Activated CD8-positive, alpha-beta memory T cell treated with anti-CD3 and anti-CD28 coated beads for 36 hours (primary cell): ENCODE measurements at regions not wholly inside any gene's neighbourhood (a gene's known extent, or its start where the extent isn't known, plus 50 kb on each side); places are given as distances from the start of the nearest gene placed in this dataset.

Experiments used
- CTCF ChIA-PET: fragments of 350-600 bp; sonication (Branson Sonifier 250); formaldehyde crosslinking; loops from one replicate; lab custom pipeline; 2021; ENCODE audit warnings: antibody characterized with exemption; lab: Charles Lee
- POLR2A ChIA-PET: fragments of 350-600 bp; sonication (Branson Sonifier 250); formaldehyde crosslinking; loops from one replicate; lab custom pipeline; 2021; ENCODE audit warnings: antibody characterized with exemption; lab: Charles Lee

DNA sequence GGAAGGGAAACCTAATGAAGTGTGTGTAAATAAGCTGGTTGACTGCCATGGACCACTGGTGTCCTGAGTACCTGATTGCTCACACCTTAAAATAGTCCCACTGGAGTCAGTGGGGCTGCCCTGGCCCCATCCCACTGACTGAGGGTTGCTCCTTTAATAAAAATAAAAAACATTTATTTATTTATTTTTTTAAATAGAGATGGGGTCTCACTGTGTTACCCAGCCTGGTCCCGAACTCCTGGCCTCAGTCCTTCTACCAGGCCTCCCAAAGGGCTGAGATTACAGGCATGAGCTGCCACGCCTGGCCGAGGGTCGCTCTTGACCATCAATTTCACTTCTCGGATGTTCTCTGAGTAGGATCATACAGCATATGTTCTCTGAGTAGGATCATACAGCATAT, 394.2 kb upstream of the IRX2 start:
- POLR2A ChIA-PET, result no interaction called here
- CTCF ChIA-PET, result no interaction called here

DNA sequence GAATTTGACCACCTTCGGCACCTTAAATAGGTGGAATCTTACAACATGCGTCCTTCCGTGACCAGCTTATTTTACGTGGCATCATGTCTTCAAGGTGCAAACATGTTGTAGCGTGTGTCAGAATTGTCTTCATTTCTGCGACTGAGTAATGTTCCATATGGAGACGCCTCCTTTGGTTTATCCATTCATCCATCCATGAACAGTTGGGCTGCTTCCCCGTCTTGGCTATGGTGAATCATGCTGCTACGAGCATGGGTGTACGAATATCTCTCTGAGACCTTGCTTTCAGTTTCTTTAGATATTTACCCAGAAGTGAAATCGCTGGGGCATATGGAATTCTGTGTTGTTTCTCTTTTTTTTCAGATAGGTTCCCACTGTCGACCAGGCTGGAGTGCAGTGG, 391.9 kb upstream of the IRX2 start:
- POLR2A ChIA-PET, result no interaction called here
- CTCF ChIA-PET, result no interaction called here

DNA sequence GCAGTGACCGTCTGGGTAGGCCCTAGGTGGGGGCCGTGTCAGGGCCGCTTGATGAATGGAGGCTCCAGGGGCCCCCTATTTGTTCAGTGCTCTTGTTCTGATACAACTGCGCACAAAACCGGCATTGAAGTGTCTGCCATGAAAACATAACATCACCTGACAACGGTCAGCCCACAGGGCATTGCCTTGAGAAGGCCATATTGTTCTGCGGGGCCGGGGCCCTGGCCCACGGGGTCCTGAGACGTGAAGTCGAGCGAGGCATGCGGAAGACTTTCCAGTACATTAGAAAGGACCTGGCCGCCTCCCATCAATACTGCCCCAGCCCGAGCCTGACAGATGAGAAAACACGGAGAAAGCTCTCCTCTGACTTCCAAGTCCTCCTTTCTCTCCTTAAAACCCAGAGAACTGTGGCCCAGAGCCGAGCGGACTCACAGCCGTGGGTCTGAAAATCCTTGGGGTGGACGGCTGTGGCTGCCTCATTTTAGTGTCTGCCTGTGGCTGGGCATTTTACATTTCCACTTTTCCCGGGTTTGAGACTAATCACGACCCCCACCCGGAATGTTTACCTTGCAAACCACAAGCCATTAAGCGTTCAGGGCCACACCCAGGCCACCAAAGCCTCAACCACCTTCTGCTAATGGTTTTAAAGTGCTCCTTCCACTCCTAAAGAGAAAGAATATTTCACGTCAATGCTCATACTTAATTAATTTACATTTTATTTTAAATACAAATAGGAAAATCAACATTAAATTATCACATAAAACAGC, 391.0 kb upstream of the IRX2 start:
- ChIA-PET POLR2A (no interaction called here), CTCF (no interaction called here)

DNA sequence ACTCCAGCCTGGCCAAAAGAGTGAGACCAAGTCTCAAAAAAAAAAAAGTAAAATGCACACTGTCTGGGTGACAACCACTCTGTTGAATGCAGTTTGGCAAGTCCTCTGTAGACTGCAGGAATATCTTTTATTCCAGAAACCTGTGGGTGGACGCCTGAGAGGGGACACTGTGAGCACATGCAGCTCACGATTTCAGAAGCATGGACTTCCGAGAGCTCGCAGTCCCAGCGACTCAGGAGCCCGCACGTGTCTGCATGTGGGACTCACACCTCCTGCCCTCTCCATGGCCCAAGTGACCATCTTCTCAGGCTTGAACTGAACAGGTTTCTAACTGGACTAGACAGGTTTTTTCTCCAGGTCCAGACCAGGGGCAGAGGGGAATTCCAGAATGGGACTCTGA, 388.6 kb upstream of the IRX2 start:
- ChIA-PET POLR2A (no interaction called here), CTCF (no interaction called here)

DNA sequence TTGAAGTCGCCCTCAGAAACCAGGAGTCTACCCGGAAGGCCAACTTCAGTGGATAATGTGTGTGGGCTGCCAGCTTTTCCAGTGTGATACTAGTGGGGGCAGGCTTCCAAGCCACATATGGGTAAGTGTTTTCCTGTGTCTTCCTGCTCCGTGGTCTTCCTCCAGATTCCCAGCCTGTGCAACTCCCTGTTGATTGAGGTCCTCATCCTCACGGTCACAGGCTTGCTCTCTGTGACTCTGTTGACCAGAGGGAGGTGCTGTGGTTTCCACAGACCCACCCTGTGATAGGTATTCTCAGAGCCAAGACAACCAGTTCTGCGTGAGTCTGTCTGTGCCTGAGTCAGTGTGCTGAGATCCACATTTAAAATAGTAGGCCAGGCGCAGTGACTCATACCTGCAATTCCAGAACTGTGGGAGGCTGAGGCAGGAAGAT, 388.0 kb upstream of the IRX2 start:
- POLR2A ChIA-PET, result no interaction called here
- CTCF ChIA-PET, result no interaction called here

DNA sequence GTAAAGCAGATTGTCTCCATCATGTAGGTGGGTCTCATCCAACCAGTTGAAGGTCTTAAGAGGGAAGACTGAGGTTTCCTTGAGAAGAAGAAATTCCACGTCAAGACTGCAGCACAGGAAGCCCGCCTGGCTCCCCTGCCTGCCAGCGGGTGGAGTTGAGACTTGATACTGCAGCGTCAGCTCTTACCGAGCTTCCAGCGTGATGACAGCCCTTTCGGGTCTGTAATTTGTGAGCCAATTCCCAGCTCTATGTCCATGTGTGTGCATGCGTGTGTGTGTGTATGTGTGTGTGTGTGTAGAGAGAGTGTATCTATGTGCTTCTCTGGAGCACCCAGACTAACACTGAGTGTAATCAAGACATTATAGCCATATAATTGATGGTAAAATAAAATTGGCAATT, 379.7 kb upstream of the IRX2 start:
- CTCF ChIA-PET, result interaction anchor here (0.6 kb wide), 1 partner anchor 35 kb away, joined by 3 read pairs; no protein-coding TSS in a partner anchor
- POLR2A ChIA-PET, result no interaction called here

DNA sequence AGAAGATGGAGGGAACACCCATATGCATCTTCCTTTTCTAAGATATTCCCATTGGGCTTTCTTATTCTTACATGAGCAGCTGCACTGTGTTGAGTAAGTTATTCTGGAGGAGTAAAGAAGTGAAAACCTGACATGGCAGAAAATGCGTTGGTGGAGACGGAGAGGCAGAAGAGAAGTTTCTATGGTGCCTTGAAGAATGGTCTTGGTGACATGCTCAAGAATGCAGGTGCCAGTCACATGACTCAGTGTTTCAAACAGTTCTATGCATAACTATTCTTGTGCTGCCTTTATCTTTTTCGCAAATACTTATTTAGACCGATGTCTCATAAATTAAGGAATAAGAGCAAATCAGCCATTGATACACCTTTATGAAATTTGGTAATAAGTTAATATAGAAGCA, 377.8 kb upstream of the IRX2 start:
- ChIA-PET CTCF (no interaction called here), POLR2A (no interaction called here)

DNA sequence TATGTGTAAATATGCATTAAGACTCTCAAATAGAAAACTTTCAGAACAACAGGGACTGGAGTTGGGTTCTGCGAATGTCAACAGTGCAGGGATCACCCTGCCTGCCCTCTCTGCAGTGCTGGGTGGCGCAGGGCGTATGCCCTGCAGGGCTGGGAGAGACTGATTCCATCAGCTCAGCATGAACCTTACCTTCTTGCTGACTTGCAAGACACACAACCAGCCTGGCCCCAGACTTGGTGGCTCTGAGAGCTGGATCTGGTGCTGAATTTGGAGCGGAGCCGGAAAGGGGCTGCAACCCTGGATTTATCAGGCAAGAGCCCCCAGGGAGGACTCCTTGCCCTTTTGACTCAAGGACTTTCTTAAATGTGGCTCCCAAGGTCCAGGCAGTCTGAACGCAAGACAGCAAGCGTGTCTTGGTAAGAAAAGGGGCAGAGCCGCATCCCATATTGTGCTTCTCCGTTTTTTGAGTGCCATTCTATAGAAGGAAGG, 376.0 kb upstream of the IRX2 start:
- CTCF ChIA-PET, result no interaction called here
- POLR2A ChIA-PET, result no interaction called here

DNA sequence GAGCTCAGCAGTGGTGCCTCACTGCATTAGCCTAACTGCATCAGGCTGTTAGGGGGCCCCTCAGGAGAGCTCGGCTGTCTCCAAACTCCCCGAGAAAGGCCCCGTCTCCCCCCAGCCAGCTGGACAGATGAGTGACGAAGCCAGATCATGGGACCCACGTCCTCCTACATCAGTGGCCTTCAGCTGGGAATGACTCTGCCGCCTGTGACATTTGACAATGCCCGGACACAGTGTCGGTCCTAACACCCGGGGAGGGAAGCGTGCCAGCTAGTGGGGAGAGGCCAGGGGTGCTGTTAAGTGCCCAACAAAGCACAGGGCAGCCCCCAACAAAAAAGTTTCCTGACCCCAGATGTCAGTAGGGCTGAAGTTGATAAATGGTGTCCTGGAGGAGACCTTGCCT, 375.2 kb upstream of the IRX2 start:
- POLR2A ChIA-PET, result no interaction called here
- CTCF ChIA-PET, result no interaction called here

DNA sequence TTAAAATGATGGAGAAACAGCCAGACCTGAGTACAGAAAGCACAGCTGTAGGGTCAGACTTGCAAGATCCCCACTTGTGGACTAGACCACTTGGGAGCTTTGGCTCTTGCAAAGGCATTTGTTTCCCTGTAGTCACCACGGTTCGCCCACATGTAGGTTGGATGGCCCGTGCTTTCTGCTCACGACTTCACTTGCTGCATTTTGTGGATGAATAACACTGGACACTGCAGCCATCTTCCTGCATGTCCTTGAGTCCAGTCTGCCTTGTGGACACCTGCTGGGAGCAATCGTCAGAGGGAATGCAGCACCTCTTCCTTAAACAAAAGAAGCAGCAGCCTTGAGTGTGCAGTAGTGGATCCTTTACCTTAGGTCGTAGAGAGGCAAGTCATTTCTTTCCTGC, 372.9 kb upstream of the IRX2 start:
- ChIA-PET CTCF (no interaction called here), POLR2A (no interaction called here)

DNA sequence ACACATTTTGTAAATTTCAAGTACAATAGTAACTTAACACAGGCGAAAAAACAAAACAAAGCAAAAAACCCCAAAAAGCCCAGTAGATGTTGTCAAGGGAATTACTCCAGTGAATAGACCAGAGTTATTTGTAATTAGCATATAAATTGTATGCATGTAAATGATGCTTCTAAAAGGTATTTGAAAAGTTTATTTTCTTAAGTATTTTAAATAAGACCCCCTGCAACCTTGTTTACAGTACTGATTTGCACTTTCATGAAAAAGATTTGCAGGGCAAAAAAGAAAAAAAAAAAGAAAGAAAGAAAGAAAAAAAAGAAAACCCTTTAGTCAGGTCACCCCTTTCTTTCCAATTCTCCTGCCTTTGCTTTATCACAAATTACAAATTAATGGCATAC, 372.3 kb upstream of the IRX2 start:
- POLR2A ChIA-PET, result no interaction called here
- CTCF ChIA-PET, result no interaction called here

DNA sequence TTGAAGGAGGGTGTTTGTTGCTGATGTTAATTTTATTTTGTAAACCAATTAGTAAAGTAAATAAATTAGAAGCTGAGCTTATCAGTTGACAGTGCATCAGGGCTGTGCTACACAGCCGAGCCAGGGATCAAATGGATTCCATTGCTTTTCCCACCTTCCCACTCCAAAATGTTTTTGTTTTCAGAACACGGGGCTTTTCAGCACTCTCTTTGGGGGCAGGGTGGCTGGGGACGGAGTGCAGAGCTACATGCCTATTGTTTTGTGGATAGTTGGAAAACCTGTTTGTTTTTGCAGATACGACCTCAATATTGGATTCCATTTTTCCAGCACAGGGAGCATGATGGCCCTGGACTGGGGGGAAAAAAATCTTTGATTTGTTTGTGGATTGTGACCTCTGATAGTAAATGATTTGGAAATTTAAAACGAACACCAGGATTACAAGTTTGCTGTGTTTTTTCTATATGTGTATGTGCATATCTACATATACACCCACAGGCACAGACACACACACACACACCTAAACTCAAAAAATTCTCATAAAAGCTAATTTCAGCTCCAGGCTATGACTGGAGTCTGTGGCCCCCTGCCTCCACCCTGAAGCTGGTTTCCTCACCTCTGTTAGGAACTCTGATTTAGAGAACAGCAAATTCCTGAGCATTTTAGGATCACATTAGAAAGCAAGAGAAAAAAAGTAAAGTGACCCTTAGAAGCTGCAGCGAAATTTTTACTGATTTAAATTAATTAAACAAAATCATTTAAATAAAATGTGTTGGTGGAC, 371.7 kb upstream of the IRX2 start:
- CTCF ChIA-PET, result no interaction called here
- POLR2A ChIA-PET, result no interaction called here

DNA sequence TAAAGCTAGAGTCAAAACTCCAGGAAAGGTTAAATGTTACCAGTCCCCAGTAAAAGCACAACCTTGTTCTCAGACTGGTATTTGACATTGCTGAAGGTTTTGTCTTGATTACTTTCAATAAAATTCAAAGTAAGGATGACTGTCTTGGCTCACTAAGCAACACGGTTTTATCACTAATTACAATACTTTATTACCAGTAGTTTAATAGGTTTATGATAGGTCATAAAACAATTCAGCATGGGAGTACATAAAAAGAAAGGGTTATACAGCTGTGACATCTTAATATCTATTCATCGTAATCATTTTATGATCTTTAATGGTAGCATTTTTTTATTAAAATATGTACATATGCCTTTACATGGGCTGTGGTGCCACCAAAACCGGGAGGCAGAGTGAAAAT, 370.7 kb upstream of the IRX2 start:
- ChIA-PET CTCF (no interaction called here), POLR2A (no interaction called here)

DNA sequence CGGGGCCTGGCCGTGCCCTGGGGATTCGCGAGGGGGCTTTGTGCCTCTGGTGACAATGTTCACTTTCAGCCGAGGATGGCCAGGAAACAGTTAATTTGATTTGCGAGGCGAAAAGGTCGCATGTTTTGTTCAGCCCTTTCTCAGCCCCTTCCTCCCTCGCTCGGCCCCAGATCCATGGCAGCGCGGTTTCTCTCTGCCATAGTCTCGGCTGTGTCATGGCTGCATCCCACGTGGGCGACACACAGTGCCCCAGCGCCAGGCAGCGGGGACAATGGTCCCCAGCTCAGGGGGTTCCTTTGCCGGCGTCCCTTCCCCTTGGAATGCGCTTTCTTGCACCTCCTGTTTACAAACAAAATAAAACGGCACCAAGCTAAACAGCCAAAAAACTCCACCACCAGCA, 370.3 kb upstream of the IRX2 start:
- ChIA-PET CTCF (no interaction called here), POLR2A (no interaction called here)

DNA sequence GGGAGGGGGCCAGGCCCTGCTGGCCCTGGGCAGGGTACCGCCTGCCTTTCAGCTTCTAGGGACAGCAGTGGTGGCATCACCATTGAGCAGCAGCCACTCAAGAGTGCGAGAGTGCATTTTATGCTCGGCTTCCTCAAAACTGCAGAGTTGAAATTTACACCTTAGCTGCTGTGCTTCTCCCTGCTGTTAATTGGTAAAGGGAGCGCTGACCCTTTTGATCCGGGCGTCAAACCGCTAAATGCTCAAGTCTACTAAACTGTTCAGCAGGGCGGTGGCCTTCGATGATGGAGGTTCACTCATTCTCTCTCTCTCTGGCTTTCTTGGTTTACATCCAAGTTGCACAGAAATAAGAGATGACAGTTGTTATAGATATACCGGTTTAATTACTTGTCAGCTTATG, 368.6 kb upstream of the IRX2 start:
- CTCF ChIA-PET, result no interaction called here
- POLR2A ChIA-PET, result no interaction called here

DNA sequence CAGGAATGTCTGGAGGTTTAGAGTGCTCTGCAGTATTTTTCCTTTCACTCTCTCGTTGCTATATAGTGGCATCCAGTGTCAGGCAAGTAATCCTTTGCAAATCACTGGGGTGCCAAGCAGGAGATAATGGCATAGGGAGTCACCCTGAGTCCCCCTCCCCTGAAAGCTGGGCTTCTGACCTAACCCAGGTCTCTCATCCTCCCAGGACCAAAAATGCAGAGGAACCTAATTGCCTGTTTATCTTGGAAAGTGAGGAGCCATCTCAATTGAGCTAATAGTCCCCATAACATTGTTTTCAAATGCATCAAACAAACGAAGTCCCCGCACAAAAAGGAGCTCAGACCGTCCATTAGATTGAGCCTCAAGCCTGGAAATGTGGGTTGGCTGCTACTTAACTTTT, 368.0 kb upstream of the IRX2 start:
- ChIA-PET CTCF (no interaction called here), POLR2A (no interaction called here)

DNA sequence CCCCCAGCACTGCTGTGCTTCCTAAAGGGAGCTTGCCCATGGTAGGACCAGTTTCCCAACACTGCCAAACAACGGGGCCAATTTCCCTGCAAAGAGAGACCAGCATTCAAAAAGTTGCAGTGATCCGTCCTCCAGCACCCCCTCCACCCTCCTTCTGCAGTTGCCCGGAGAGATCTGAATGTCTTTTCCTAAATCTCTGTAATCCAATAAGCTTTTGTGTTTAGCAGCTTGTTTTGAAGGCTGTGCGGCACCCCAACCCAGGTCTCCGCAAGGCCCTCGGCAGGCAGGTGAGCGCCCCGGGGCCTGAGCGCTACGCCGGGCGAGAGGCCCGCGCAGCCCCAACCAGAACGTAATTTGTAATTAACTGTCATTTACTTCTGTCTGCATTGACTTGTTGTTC, 366.9 kb upstream of the IRX2 start:
- ChIA-PET POLR2A (no interaction called here), CTCF (no interaction called here)

DNA sequence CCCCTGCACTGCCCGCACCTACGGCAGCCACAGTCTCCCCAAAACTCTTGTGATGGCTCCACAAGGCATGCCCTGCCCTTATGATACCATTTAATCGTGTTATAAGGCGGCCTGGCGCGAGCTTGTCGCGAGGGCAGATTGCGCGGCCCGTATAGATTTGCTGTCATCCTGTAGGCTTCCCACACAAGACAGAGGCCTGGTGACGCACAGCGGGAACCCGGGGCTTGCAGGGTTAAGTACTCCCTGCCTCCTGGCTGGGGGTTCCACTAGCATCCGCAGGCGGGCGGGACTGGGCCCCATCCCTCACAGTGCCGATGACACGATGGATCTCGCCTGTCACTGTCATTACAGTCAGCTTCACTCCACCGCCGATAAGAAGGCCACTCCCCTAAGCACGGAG, 364.9 kb upstream of the IRX2 start:
- ChIA-PET CTCF (no interaction called here), POLR2A (no interaction called here)

DNA sequence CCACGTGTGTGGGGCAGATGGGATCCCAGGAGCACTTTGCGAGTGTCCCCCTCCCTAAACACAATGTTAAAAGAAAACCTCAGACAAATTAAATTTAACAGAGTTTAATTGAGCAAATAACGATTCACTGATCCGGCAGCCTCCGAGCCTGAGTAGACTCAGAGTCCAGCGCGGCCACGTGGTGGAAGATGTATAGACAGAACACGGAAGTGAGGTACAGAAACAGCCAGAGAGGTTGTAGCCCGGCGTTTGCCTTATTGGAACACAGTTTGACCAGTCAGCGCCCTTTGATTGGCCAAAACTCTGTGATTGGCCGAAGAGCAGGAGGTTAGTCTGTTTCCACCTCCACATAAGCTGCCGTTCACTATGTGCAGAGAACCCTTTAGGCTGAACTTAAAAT, 363.0 kb upstream of the IRX2 start:
- ChIA-PET POLR2A (no interaction called here), CTCF (no interaction called here)

DNA sequence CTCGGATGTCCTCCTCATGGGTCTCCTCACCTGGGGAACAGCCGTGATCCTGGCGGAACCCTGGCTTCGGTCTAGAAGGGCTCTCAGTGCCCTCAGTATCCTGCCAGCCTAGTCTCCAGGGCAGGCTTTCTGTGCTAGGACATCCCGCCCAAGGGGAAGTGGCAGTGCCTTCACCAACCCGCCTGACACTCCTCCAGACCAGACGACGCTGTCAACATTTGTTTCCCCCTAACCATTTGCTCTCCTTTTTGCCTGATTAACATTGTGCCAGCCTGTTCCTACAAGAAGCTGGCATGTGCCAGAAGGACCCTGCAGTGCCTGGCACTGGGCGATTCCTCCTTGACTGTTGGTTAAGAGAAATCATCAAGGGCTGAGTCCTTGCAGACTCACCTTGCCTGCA, 358.9 kb upstream of the IRX2 start:
- ChIA-PET CTCF (no interaction called here), POLR2A (no interaction called here)

DNA sequence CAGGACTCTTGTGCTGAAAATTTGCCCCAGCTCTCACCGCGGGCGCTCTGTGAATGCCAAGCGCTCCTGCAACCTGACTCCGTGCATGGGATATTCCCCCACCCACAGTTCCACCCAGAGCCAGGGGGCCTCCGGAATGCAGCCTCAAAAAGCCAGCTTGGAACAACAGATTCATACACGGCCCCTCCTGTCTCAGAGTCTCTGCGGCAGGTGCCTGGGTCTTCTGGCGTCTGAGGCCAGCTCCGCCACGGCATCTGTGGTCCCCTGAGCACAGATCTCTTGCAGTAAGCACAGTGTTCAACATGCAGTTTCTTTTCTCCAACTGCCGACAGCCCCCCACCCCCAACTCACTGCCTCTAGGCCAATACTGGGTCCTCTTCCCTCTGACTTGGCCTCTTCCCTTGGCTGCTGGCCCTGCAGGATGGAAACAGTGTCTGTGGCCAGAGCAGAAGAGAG, 355.7 kb upstream of the IRX2 start:
- ChIA-PET CTCF (no interaction called here), POLR2A (no interaction called here)
